ELF-1 (cell line): ENCODE measurements at regions not wholly inside any gene's neighbourhood (a gene's known extent, or its start where the extent isn't known, plus 50 kb on each side); places are given as distances from the start of the nearest gene placed in this dataset.
"Not testable (repeated sequence)": the region's sequence is repeated elsewhere in the genome, so short reads cannot be mapped to it uniquely, and the experiment has no call there.

Experiments
- DNase-seq: peaks from one replicate; pipeline ENCODE4 v3.0.0-alpha.2; 2016; ENCODE audit warnings: low read depth, low spot score

DNA sequence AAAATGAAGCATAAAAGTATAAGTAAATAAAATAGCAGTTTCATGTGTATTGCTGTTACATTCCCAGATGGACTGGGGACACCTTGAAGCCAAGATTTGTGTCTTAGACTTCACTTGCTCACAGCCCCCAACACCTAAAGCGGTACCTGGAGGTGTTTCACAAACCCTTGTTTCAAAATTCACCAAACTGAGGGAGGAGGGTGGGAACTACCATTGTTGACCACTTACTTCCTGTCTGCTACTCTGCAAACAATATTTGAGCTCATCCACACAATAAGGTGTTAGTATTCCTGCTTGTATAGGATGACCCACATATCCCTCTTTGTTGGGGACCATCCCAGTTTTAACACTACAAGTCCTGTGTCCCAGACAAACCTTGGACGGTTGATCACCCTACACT is 115.9 kb upstream of the SYT6 start:
- no peak for DNase-seq

DNA sequence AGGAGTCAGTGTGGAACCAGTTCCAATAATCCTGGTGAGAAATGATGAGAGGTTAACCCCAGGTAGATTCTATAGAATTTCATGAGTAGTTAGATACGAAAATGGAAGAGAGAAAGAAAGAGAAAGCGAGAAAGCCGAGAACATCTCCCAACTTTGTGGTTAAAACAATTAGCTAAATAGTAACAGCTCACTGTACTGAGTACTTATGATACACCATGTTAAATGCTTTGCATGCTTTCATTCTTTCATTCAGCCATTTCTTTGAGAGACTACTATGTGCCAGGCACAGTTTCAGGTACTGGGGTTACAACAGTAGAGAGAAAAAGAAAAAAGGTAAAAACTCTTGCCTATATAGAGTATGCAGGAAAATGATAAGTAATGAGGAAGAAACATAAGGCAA is 109.7 kb upstream of the SYT6 start:
- no peak for DNase-seq

DNA sequence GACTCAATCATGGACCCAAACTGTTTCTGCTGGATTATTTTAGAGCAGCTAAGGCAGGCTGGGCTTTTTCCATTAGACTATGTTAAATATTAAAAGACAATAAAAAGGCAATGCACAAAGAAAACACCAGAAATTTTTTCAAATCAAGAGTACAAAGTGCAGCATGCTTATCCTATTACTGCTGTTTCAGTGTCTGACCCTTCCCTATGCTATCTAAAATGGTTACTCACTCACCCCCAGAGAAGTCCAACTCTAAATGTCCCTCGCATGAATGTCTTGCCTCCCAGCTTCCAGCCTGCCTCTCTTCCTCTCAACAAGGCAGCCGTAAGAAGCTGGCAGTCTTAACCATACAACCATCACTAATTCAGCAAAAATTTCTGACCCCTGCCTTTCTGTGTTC is 108.7 kb upstream of the SYT6 start:
- DNase-seq, result no peak

GRCh38 chr1:114260805-114261484 is 107.3 kb upstream of the SYT6 start:
- DNase-seq, result no peak

GRCh38 chr1:114259511-114260160 is 106.0 kb upstream of the SYT6 start:
- DNase-seq, result no peak

DNA sequence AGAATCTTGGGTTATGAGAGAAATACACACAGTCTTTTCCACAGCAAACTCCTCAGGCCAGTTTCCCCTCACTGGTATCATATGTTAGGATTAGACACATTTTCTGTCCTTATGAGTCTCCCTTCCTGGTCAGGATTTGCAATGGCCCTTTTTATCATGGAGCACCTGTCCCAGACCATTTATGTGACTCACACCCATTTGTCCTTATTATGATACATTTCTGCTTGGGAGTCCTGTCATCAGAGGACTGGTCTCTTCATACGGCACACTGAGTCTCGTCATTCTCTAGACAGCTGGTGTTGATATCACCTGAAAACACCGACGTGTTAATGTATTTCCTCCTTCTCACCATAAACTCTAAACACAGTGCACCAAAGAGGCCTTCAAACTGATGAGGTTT is 105.0 kb upstream of the SYT6 start:
- DNase-seq, result no peak

- no peak for DNase-seq
Measured at GRCh38 chr1:114258074-114258473, 104.4 kb upstream of the SYT6 start.

DNA sequence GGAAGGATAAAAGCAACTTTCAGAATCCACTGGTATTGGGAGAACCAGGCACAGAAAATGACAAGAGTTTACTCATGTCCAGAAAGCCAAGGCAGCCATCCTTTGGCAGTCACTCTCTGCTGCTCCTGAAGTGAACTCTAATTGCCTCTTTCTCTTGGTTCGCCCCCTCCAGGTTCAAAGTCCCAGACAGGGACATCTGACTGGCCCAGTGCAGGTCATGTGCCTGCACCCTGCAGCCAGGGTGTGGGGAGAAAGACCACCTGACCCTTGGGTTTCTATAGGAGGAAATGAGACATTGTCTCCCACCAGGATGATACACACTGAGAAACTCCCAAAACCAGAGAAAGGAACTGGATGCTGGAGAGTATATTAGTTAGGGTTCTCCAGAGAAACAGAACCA is 103.9 kb upstream of the SYT6 start:
- no peak for DNase-seq

DNA sequence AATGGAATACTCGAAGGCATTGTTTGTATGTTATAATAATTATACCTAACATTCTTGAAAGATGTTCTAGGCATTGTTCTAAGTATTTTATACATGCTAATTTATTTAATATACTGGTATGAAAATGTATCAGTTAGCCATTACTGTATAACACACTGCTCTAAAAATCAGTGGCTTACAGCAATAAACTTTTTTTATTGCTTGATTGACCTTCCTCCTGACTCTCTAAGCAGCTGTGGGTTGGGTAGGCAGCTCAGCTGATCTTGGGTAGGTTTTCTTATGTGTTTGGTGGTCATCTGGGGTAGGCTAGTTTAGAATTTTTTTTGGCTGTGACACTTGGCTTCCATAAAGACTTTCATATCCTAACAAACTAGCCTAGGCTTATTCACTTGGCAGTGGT is 100.2 kb upstream of the SYT6 start:
- no peak for DNase-seq

DNA sequence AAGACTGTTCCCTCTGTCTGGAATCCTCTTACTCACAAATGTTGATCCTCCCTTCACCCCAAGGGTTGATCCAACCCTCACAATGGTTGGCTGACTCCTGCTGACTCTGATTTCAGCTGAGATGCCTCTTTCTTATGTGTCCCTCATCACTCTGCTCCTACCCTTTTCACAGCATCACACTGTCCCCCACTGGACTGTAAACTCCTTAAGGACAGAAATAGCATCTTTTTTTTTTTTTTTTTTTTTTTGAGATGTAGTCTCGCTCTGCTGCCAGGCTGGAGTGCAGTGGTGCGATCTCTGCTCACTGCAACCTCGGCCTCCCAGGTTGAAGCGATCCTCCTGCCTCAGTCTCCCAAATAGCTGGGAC is 97.9 kb upstream of the SYT6 start:
- no peak for DNase-seq

DNA sequence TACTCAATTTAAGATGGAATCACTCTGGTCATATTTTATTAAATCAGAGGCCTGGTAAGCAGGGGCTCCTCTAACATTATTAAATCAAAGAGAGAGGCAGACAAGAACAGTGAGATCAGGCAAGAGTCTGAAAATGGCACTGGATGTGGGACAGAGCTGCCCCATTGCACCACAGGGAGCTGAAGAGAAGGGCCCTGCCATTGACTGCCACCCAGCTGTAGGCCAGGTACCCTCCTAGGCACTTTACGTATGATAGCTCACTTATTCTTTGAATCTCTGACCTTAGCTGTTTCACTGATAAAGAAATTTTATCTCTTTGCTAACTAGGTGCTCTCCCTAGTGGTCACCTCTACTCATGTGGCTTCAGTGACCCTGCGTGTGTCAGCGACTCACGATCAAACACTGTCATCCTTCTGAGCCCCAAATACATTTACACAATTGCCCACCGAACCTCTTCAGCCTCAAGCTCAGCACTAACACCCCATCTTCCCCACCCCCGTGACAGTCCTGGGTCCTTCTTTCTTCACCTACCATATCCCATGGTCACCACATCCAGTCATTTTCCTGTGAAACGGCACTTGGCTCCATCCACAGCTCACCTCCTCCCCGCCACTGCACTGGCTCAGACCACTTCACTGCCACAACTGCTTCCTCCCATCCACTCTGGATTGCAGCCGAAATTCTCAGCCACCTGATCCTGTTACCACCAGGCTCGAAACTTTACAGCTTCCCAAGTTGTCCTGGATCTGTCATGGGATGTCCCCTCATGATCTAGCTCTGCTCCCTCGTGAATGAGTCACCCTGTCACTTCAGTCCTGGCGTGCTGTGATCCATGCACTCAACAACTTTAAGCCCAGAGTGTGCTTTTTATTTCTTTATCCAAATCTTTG is 97.3 kb upstream of the SYT6 start:
- no peak for DNase-seq

- no peak for DNase-seq
Measured at GRCh38 chr1:114249691-114250090, 96.0 kb upstream of the SYT6 start.

DNA sequence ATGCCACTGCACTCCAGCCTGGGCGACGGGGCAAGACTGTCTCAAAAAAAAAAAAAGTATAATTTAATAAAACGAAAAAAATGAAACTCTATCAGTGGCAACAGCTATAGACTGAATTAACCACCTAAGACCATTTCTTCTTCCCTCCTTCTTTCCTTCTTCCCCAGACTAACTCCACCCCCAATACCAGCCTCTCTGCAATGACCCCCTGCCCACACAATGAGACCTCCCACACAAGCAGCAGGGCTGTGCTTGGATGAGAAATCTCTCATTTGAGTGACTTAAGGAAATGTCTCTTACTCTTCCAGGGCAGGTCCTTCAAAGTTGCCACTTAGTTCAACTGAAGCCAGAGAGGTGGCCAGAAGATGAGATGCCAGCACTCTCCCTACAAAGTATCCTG is 94.5 kb upstream of the SYT6 start:
- DNase-seq, result no peak

DNA sequence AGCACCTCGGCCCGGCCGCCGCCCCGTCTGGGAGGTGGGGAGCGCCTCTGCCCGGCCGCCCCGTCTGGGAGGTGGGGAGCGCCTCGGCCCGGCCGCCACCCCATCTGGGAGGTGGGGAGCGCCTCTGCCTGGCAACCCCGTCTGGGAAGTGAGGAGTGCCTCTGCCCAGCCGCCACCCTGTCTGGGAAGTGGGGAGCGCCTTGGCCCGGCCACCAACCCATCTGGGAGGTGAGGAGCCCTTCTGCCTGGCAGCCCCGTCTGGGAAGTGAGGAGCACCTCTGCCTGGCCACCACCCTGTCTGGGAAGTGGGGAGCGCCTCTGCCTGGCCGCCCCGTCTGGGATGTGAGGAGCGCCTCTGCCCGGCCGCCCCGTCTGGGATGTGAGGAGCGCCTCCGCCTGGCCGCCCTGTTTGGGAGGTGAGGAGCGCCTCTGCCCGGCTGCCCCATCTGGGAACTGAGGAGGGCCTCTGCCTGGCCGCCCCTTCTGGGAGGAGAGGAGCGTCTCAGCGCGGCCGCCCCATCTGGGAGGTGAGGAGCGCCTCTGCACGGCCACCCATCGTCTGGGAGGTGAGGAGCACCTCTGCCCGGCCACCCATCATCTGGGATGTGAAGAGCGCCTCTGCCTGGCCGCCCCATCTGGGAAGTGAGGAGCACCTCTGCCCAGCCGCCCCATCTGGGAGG is 89.0 kb upstream of the SYT6 start:
- not testable (repeated sequence) for DNase-seq

DNA sequence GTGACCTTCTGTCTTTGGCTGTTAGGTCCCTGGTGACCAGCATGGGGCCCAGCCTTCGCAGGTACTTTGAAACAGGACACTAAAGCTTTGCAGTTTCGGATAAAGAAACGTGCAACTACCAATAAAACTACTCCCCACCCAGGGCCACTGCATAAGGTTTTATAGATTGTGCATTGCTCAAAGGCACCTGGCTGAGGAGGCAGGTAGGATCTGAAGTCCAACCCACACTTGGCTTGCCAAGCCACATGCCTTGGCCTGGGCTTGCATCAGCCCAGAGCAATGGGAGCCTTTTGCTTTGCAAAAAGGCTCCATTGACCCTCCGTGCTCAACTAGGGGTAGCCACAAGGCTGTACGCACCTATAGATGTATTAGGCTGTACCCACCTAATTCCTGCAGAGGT is 84.4 kb upstream of the SYT6 start:
- no peak for DNase-seq

DNA sequence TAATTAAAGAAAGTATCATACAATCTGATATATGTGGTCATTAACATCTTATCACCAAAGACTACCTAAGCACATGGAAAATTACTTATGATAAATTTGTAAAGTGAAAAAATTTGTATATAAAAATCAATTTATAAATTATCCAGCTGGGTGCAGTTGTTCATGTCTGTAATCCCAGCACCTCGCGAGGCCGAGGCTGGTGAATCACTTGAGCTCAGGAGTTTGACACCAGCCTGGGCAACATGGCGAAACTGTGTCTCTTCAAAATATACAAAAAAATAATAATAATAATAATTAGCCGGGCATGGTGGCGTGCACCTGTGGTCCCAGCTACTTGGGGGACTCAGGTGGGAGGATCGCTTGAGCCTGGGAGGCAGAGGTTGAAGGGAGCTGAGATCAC is 82.8 kb upstream of the SYT6 start:
- DNase-seq, result no peak

DNA sequence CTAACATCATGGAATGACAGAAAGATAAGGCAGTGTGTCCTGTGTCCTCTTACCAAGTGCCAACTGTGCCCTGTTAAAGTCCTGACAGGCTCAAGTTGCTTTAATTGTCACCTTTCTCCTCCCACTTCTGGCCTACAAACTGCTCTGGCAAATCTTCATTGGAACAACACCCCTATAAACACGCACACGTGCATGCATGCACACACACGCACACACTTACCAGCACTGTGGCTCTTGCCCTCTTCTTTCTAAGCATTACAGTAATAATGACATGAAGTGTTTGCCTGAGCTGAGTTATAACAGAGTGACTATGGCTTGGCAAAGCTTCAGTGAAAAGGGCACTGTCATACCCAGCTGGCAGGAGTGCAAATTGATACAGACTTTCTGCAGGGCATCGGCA is 82.3 kb upstream of the SYT6 start:
- no peak for DNase-seq

GRCh38 chr1:114235281-114235680 is 81.6 kb upstream of the SYT6 start:
- DNase-seq, result no peak

GRCh38 chr1:114234408-114235124 is 80.9 kb upstream of the SYT6 start:
- DNase-seq, result no peak

DNA sequence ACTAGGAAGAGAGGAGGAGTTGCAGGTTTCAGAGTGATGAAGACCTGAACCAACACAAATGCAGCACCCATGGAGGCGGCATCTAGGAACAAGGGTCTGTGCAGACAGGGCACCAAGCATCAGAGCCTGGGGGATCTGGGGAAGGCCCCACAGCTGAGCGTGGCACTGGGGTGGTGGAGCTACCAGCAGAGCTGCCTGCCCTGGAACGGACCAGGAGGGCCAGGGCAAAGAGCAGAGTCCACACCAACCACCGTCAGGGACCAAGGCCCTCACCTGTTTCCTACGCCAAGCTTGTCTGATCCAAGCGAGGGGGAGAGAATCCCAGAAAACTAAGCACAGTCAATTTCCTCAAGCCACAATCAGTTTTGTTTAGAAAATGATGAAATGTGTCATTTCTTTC is 79.0 kb upstream of the SYT6 start:
- DNase-seq, result no peak

DNA sequence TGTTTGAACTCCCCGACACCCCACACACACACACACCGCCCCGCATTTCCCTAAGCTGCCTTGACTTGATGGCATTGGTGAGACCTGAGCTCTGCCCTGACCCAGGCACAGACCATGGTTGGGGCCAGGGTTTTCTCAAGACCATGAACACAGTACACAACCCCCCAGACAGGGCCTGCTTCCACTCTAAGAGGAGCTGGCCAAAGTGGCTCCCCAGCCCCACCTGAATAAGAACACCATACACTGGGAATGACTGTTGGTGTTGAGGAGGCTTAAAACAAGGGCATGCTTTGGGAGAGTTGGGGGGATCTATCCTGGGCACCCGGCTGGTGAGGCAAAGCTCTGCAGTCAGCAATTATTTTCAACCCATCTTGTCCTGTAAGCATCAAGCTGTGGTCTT is 77.6 kb upstream of the SYT6 start:
- no peak for DNase-seq

DNA sequence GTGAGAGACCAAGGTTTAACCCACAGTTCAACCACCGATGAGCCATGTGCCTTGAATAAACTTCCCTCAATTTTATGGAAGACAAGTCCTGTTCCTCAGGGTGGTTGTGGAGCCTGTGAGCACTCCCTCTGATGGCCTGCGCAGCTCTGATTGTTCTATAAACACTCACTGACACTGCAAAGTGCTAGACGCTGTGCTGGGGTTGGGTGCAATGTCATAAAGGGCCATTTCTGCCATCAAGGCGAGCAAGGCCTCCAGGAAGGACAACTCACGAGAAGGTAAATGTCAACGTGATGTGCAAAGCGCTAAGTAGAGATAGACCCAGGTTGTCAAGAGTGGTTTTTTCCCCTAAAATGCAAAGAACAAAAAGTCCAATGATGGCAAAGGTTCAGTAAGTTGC is 75.7 kb upstream of the SYT6 start:
- DNase-seq, result no peak
